ENCODE measurements at regions not wholly inside any gene's neighbourhood (a gene's known extent, or its start where the extent isn't known, plus 50 kb on each side); places are given as distances from the start of the nearest gene placed in this dataset.
"Not testable (repeated sequence)": the region's sequence is repeated elsewhere in the genome, so short reads cannot be mapped to it uniquely, and the experiment has no call there.

DNA sequence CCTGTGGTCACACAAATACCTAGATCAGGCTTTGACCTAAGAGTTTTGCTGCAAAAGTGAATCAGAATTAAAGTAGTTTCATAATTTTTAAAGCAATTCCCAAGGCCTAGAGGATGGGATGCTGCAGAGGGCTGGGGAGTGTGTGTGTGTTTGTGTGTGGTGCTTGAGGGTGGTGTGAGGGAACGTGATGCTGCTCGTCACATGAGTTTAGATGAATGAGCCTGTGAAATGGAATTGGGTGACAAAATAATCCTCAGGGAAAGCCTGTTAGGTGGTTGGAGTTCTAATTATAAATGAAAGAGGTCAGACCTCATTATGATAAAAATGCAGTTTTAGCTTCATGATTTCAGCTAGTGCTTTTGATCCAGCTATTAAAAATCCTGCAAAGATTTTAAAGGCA is 87.5 kb upstream of the TMEM170B start:
- no peak for DNase-seq

DNA sequence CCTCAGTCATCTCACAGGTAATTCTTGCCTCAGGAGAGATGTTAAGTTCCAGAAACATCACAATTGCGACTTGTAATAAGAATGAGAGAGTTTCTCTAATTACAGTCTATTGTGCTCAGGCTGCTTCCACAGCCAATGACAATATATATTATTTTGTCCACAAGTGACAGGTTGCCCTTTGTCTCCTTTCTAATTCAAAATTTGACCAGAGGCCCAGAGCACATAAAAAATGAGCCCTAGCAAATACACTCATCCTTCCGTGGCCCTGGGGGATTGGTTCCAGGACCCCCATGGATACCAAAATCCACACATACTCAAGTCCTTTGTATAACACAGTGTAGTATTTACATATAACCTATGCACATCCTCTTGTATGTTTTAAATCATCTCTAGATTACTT is 88.1 kb upstream of the TMEM170B start:
- DNase-seq = no peak

DNA sequence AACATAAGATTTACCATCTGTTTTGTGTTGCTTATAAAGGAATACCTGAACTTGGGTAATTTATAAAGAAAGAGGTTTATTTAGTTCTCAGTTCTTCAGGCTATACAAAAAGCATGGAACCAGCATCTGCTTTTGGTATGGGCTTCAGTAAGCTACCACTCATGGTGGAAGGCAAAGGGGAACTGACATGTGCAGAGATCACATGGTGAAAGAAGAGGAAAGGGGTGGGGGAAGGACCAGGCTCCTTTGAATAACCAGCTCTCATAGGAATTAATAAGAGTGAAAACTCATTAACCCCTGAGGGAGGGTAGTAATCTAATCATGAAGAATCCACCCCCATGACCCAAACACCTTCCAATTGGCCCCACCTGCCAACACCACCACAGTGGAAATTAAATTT is 89.5 kb upstream of the TMEM170B start:
- no peak for DNase-seq

DNA sequence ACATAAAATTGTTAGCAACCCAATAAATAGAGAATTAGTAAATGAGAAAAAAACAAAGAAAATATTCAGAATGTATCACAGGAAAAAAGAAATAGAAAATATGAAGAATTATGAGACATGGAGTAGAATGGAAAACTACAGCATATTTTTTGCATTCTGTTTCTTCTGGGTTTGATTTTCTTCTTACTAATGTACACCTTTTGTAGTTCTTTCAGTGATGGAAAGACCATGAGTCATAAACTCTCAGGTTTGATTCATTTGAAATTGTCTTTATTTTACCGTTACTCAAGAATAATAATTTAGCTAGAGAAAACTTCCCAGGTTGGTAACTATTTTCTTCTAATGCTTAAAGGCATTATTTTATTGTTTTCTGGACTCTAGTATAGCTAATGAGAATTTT is 90.3 kb upstream of the TMEM170B start:
- no peak for DNase-seq

DNA sequence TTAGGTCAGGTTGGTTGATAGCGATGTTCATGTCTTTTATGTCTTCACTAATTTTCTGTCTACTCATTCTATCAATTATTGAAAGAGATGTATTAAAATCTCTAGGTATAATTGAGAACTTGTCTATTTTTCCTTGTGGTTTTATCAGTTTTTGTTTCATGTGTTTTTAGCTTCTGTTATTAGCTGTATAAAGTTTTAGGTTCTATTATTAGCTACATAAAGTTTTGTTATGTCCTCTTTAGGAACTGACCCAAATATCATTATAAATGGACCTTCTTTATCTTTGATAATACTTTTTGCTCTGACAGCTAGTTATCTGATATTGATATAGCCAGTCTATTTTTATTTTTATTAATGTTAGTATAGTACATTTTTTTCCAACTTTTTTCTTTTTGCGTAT is 92.4 kb upstream of the TMEM170B start:
- no peak for DNase-seq

DNA sequence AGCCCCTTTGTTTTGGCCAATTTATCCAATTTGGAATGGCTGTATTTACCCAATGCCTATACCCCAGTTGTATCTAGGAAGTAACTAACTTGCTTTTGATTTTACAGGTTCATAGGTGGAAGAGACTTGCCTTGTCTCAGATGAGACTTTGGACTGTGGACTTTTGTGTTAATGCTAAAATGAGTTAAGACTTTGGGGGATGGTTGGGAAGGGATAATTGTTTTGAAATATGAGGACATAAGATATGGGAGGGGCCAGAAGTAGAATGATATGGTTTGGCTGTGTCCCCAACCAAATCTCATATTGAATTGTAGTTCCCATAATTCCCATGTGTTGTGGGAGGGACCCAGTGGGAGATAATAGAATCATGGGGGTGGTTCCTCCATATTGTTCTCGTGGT is 94.4 kb upstream of the TMEM170B start:
- DNase-seq = not testable (repeated sequence)

DNA sequence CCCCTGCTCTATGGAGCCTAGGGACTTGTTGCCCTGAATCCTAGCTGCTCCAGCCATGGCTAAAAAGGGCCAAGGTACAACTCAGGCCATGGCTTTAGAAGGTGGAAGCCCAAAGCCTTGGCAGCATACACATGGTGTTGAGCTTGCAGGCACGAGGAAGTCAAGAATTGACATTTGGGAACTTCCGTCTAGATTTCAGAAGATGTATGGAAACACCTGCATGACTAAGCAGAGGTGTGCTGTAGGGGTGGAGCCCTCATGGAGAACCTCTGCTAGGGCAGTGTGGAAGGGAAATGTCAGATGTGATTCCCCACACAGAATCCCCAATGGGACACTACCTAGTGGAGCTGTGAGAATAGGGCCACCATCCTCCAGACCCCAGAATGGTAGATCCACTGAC is 95.1 kb upstream of the TMEM170B start:
- no peak for DNase-seq

DNA sequence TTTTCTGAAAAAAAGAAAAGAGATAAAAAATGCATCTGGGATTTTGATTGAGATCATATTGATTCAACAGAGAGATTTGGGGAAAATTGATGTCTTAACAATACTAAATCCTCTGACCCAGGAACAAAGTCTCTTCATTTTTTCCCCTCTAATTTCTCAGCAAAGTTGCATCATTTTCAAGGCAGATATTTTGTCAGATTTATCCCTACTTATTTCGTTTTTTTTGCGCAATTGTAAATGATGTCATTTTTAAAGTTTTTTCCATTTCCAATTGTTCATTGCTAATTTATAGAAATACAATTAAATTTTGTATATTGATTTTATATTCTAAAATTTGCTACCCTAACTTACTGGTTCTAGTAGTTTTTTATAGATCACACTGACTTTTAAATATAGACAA is 97.7 kb upstream of the TMEM170B start:
- no peak for DNase-seq

DNA sequence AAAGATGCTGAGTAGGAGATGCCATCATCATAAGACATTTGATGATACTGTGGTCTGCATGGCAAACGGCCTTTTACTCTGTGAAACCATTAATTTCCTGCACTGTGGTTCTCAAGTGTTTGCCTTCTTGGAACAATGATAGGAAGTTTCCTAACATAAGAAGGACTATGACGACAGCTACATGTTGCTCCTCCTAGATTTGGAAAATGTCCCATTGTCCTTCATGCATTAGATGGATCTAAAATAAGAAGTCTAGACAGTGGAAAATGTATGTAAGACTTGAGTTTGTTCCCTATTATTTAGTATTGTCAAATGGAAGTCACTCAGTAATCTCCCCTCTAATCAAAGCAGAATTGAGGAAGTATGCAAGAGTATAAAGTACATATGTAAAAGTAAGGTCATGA is 98.5 kb upstream of the TMEM170B start:
- no peak for DNase-seq

DNA sequence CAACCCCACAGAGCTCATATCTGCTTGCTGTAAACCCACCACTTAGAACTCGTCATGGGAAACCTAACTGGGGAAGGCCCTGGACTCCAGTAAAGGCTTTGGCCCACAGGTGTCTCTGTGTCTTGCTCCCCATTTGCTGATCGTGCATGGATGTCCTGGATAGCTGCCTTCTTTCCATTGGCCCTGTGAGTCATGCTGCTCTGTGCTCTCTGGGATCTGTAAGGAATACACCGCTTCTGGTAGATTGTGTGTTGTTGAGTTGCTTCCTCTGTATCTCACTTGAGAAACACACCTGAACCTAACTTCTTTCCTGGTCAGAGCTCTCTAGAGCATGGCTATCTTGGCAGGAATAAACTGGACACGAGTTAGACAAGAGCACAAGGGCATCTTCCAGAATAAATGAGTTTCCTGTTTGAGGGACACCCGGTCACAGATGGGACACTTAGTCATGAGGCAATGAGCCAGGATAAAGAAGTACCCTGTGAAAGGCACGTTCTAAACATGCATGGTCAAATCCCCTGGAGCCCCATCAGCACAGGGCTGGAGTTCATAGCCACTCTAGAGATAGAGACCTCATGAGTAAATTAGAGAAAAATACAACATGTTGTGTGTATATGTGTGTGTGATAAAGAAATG is 99.6 kb upstream of the TMEM170B start:
- DNase-seq = no peak

DNA sequence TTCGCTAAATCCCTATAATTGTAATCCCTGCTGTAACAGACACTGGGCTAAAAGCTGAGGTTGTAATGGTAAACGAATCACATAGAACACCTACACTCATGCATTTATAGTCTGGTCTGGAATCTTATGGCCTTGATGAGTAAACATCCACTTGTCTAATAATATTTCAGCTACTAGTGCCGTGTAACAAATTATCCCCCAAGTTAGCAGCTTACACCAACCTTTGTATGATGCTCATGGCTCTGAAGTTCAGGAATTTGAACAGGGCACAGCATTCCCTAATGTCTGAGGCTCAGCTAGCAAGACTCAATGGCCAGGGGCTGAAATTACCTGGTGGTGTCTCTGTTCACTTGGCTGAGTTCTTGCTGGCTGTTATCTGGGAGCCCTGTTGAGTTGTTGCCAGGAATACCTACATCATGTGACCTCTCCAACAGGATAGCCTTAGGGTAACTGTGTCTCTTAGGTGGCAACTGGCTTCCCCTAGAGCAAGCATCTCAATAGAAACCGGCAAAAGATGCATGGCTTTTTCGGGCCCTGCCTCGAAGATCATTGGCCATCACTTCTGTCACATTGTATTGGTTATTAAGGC is 100.9 kb upstream of the TMEM170B start:
- no peak for DNase-seq

DNA sequence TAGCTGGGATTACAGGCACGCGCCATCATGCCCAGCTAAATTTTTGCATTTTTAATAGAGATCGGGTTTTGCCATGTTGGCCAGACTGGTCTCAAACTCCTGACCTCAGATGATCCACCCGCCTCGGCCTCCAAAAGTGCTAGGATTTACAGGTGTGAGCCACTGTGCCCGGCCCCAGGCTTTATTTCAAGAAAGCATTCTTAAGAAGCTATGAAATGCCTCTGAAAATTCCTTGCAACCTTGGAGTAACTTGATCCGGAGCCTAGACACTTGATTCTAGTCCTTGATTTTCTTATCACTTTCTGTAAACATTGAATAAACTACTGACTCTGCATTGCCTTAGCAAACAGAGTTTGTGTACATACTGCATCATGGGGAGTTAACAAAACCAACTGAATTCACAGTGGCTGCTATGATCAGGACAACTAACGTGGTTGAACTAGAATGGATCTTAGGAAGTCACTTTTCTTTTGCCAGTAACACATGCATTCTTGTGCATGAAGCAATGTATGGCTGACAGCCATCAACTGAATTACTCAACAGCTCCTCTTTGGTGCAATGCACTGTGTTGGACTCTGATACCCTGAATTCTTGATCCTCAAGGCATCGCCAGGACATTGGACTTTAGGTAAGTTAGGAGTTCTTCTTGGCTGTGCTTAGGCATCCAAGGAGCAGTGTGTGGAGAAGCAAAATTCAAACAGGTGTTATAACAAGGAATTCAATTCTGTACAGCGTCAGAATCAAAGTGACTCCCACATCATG is 102.8 kb upstream of the TMEM170B start:
- DNase-seq = no peak

DNA sequence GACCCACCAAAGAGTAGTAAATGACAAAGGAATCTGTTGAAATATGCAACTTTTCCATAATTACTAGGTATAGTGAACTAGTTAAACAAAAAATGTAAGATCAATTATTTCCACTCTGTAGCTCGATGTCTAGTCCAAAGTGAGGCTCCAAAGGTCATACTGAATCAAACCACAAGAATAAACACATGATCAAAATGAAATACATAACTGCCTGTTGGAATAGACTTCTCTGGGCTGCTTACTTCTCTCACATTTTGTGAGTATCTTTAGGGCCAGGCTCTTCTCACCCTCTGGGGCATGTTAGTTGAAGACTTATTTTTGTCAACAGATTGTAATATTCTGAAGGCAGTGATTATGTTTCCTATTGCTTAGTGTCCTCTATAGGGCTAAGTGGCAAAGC is 103.7 kb upstream of the TMEM170B start:
- no peak for DNase-seq

DNA sequence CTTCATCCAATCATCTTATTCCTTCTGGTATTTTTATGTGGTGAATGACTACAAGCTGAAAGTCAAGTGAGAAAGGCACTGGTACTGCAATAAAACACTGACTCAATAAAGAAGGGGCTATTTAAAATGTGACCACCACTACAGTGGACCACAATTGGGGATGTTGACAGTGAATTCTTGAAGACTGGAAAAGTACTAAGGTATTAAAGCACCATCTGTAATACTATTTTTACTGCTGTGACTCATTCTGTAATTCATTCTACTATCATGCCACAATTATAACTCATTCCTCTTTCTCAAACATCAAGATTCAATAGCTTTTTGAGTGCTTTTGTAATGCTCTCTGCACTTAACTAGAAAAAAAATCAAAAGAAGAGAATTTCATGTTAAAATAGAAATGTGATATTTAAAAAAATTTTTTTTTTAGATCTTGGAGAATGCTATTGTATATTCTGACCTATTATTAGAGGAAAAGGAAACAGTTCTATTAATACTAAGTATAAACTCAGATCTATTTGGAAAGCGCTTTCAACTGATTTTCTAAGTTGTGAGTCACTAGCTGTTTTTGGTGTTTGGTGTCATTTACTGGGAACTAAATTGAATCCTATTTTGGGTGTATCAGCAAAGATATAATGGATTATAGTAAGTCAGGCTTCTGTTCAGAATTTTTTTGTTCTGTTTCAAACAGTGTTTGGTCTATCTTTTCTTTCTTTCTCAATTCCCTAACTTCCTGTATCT is 104.7 kb upstream of the TMEM170B start:
- no peak for DNase-seq

DNA sequence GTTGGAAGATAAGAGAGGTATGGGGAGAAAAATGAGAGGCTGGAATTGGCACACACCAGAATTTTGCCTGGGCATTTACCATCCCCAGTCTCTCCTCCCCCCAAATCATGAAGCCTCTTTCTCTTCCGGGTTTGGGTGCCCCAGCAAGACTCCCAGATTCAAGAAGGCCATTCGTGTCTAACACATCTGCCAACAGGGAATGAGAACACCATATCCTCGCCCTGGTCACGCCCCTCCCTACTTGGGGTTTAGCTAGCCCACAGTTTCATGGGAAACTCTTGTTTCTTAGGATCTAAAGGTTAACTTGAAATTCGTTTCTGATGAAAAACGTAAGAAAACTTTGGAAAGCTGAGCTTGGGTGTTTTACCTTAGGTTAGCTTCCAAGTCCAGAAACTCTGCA is 105.5 kb upstream of the TMEM170B start:
- DNase-seq = no peak

DNA sequence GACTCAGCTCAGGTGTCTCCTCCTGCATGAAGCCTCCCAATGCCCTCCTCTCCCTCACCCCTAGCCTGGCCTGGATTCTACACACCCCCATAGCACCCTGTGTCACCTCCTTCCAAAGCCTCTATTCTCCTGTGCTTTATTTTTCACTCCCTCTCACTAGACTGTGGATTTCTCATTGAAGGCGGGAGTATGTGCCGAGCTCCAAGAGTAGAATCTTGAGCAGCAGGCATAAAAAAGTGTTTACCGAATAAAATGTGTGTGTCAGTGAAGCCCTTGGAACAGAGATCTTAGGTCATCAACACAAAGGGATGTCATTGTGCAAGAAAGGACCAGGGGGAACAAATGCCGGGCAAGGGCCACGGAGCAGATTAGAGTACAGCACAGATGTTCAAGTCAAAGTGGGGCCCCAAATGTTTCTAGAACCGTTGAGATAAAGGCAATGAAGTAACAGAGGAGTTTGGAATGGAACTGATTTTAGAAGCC is 106.1 kb upstream of the TMEM170B start:
- DNase-seq = no peak

DNA sequence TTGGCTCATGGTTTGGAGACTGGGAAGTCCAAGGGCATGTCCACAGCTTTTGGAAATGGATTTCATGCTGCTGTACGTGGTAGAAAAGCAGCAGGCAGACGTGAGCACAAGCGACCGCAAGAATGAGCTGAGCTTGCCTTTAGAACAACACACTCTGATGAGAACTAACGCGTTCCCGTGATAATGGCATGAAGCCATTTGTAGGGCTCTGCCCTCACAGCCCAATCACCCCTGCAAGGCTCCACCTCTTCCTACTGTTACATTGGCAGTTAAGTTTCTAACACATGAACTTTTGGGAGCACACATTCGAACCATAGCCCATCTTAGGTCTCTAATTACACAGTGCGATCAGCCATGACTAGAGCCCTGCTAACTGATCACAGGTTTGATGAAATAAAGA is 107.5 kb upstream of the TMEM170B start:
- no peak for DNase-seq

DNA sequence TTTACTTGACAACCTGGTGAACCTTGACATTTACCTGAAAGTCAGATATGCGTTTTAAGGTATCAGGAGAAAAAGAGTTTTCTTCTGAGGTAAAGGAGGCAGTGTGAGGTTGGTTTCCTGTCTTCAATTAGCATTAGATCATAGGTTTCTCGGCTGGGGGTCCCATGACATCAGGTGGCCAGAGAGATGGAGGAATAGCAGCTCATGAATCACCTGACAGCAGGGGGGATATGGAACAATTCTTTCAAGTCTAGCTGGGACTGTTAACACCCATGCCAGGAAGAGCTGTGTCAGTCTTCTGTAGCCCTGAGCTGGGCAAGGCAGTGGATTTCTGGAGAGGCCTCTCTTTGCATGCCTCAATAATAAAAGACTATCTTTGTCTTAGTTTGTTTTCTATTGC is 108.0 kb upstream of the TMEM170B start:
- no peak for DNase-seq

DNA sequence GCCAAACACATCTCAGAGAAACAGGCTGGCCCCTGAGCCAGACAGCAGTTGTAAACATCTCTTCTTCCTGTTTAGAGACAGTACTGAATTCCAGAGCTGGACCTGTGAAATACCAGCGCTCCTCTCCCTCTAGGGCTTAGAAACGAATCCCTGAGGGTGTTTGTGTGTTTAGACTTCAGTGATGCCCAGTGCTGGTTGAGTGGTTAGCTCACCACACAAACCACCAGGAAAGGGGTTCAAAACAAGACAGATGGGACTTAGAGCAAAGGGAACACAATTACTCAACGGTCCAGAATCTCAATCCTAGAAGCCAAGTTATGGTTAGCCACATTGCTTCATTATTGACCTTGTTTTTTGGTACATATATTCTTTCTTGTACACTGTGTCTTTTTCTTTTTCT is 108.7 kb upstream of the TMEM170B start:
- DNase-seq = no peak

DNA sequence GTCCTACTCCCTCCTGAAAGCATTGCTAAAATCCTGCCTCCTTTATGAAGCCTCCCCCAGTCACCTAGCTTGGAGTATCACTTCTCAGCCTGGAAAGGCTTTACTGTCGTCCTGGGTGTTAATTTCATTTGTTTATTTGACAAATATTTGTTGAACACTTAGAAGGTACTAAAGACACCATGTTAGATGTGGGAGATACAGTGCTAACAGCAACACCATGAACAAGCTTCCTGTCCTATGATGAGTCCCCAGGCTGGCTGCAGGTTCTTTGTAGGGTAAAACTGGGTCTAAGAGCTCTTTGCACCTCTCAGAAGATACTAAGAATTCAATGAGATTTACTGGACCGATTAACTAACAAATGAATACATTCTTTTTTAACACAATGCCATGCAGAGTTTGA is 109.2 kb upstream of the TMEM170B start:
- no peak for DNase-seq

DNA sequence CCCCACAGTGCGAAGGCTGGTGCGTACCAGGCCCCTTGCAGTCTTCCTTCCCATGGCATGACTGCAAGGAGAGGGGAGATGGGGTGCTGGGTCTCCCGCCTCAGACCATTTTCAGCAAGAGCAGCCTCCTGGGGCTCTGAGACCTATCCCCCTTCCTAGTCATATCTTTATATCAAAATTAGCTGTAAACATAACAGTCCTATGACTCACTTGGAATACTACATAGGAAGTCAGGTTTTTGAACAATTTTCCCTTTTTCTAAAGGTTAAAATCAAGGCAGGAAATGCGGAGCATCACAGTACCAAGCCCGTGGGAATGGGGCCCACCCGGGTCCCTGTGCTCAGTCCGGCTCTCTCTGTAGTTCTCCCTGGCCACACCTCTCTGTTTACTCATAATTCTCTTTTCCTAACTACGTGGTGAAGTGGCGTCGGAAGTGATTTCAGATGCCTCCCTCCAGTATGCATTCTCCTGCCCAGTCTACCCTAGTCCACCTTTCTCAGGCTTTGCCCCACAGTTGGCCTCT is 109.8 kb upstream of the TMEM170B start:
- no peak for DNase-seq

DNA sequence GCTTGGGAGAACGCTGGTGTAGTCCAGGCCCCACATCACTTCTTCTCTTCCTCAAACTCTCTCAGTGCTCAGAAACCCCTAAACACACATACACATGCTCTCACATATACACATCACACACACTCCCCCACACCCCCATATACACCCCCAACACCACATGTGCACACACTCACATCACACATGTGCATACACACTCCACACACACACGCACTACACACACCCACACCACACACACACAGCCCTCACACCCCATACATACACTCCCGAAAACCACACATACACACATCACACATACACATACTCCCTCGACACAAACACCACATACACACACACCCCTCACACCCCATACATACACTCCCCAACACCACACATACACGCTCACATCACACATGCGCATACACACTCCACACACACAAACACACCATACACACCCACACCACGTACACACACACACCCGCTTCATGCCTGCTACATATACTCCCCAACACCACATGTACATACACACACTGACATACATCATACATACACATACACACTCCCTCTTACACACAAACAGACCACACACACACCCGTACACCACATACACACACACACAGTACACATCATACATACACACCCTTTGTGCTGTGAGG is 110.3 kb upstream of the TMEM170B start:
- no peak for DNase-seq

DNA sequence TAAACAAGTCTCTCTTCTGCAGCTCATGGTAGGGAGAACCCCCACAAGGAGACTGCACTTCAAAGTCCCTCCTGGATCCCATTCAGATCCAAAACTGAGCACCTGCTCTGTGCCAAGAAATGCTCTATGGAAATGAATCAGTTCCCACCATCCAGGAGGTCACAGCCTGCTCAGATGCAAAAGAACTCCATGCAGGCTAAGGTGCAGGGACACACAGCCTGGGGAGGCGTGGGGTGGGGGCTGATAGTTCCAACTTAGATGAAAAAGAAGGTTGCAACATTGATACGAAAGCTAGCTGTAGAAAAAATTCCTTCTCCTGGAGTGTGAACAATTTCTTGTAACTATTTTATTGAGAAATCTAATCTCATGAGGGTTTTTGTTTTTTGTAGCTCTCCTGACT is 111.0 kb upstream of the TMEM170B start:
- DNase-seq = no peak
